ENCODE measurements at regions not wholly inside any gene's neighbourhood (a gene's known extent, or its start where the extent isn't known, plus 50 kb on each side); places are given as distances from the start of the nearest gene placed in this dataset.
"Not testable (repeated sequence)": the region's sequence is repeated elsewhere in the genome, so short reads cannot be mapped to it uniquely, and the experiment has no call there.

- TF ChIP-seq ZNF639 (tag by site-specific recombination; IDR thresholded peaks at IDR 0.05) (no peak), AEBP2 (tag by site-specific recombination; IDR thresholded peaks at IDR 0.05; ENCODE audit: borderline replicate concordance) (no peak), ZNF423 (tag by site-specific recombination; IDR thresholded peaks at IDR 0.05) (no peak), SP2 (tag by site-specific recombination; IDR thresholded peaks at IDR 0.05) (no peak)
- TF ChIP-seq, protein P1, sequence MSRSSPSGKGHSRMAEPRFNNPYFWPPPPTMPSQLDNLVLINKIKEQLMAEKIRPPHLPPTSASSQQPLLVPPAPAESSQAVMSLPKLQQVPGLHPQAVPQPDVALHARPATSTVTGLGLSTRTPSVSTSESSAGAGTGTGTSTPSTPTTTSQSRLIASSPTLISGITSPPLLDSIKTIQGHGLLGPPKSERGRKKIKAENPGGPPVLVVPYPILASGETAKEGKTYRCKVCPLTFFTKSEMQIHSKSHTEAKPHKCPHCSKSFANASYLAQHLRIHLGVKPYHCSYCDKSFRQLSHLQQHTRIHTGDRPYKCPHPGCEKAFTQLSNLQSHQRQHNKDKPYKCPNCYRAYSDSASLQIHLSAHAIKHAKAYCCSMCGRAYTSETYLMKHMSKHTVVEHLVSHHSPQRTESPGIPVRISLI (tag by site-specific recombination; IDR thresholded peaks at IDR 0.05), result no peak
These were observed 93.2 kb upstream of the CST7 start (continued) for GRCh38 chr20:24855848-24856247.

GRCh38 chr20:24858500-24858899 lies 90.6 kb upstream of the CST7 start:
- CTCF ChIA-PET; POLR2A ChIA-PET; H3K4me3 ChIP-seq (ENCODE audit: low read depth, low read length); H3K36me3 ChIP-seq (ENCODE audit: control insufficient read depth in 2 of 2, insufficient read depth in 1 of 2, low read length in 2 of 2); H3K4me1 ChIP-seq (ENCODE audit: control insufficient read depth, insufficient read depth, low read length); H3K9me3 ChIP-seq (ENCODE audit: control insufficient read depth, insufficient read depth, low read depth, low read length); H3K27ac ChIP-seq (ENCODE audit: extremely low read depth, low read depth, low read length): not testable (repeated sequence)

DNA sequence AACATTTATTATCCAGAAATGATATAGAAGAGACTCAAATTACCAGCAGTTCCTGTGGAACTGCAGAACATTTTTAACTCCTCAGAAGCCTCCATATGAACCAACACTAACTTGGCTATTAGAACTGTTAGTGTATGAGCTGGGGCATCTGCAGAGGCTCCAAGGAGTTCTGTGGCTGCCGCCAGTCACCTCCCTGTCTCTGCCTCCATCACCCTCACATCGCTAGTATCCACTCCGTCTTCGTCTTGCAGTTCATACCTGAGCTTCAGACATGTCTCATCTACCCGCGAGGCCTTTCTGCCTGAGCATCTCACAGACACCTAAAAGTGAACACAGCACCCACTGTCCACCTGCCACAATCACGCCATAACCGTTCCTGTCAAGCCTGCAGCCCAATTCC lies 89.5 kb upstream of the CST7 start:
- Histone ChIP-seq H3K4me3 (ENCODE audit: low read depth, low read length) (no peak overlapping the region), H3K36me3 (ENCODE audit: control insufficient read depth in 2 of 2, insufficient read depth in 1 of 2, low read length in 2 of 2) (no peaks in the 10 kb centered on the region), H3K9me3 (ENCODE audit: control insufficient read depth, insufficient read depth, low read depth, low read length) (no peaks in the 10 kb centered on the region), H3K27ac (ENCODE audit: extremely low read depth, low read depth, low read length) (no peak overlapping the region), H3K4me1 (ENCODE audit: control insufficient read depth, insufficient read depth, low read length) (no peaks in the 10 kb centered on the region)
- CTCF ChIA-PET, result no interaction called here
- no peak for TF ChIP-seq GFI1B (tag by site-specific recombination; IDR thresholded peaks at IDR 0.05)
- TF ChIP-seq SP7 (tag by site-specific recombination; IDR thresholded peaks at IDR 0.05), result no peak
- TF ChIP-seq, protein P2, sequence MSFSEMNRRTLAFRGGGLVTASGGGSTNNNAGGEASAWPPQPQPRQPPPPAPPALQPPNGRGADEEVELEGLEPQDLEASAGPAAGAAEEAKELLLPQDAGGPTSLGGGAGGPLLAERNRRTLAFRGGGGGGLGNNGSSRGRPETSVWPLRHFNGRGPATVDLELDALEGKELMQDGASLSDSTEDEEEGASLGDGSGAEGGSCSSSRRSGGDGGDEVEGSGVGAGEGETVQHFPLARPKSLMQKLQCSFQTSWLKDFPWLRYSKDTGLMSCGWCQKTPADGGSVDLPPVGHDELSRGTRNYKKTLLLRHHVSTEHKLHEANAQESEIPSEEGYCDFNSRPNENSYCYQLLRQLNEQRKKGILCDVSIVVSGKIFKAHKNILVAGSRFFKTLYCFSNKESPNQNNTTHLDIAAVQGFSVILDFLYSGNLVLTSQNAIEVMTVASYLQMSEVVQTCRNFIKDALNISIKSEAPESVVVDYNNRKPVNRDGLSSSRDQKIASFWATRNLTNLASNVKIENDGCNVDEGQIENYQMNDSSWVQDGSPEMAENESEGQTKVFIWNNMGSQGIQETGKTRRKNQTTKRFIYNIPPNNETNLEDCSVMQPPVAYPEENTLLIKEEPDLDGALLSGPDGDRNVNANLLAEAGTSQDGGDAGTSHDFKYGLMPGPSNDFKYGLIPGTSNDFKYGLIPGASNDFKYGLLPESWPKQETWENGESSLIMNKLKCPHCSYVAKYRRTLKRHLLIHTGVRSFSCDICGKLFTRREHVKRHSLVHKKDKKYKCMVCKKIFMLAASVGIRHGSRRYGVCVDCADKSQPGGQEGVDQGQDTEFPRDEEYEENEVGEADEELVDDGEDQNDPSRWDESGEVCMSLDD (tag by site-specific recombination; IDR thresholded peaks at IDR 0.05), result no peak
- POLR2A ChIA-PET, result no interaction called here

- ChIA-PET POLR2A (no interaction called here), CTCF (interaction anchor here (0.6 to 1.1 kb wide), 2 partner anchors 9 to 69 kb away, joined by 4 read pairs; no protein-coding TSS in a partner anchor)
- Histone ChIP-seq H3K36me3 (ENCODE audit: control insufficient read depth in 2 of 2, insufficient read depth in 1 of 2, low read length in 2 of 2) (no peaks in the 10 kb centered on the region), H3K27ac (ENCODE audit: extremely low read depth, low read depth, low read length) (no peak overlapping the region), H3K4me3 (ENCODE audit: low read depth, low read length) (no peak overlapping the region), H3K4me1 (ENCODE audit: control insufficient read depth, insufficient read depth, low read length) (no peaks in the 10 kb centered on the region), H3K9me3 (ENCODE audit: control insufficient read depth, insufficient read depth, low read depth, low read length) (no peaks in the 10 kb centered on the region)
- no peak for TF ChIP-seq INSM2 (tag by site-specific recombination; IDR thresholded peaks at IDR 0.05)
- no peak for TF ChIP-seq ZNF549 (tag by site-specific recombination; IDR thresholded peaks at IDR 0.05)
- TF ChIP-seq ZNF140 (tag by site-specific recombination; IDR thresholded peaks at IDR 0.05), result no peak
- no peak for TF ChIP-seq ZNF544 (tag by site-specific recombination; IDR thresholded peaks at IDR 0.05)
- TF ChIP-seq TCF7L2 (IDR thresholded peaks at IDR 0.05; ENCODE audit: borderline replicate concordance, low read depth, low read length), result no peak
- TF ChIP-seq, protein P3, sequence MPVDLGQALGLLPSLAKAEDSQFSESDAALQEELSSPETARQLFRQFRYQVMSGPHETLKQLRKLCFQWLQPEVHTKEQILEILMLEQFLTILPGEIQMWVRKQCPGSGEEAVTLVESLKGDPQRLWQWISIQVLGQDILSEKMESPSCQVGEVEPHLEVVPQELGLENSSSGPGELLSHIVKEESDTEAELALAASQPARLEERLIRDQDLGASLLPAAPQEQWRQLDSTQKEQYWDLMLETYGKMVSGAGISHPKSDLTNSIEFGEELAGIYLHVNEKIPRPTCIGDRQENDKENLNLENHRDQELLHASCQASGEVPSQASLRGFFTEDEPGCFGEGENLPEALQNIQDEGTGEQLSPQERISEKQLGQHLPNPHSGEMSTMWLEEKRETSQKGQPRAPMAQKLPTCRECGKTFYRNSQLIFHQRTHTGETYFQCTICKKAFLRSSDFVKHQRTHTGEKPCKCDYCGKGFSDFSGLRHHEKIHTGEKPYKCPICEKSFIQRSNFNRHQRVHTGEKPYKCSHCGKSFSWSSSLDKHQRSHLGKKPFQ (tag by site-specific recombination; IDR thresholded peaks at IDR 0.05), result no peak
- no peak for TF ChIP-seq ZFHX2 (tag by site-specific recombination; conservative IDR thresholded peaks at IDR 0.05)
- TF ChIP-seq ZNF555 (tag by site-specific recombination; conservative IDR thresholded peaks at IDR 0.05), result no peak
- no peak for TF ChIP-seq ZNF623 (tag by site-specific recombination; IDR thresholded peaks at IDR 0.05)
- TF ChIP-seq ZNF146 (tag by site-specific recombination; IDR thresholded peaks at IDR 0.05), result no peak
- TF ChIP-seq BCL11B (tag by site-specific recombination; IDR thresholded peaks at IDR 0.05; ENCODE audit: low read depth), result no peak
These were observed 86.9 kb upstream of the CST7 start for GRCh38 chr20:24862186-24862585.
